ENCODE measurements at regions not wholly inside any gene's neighbourhood (a gene's known extent, or its start where the extent isn't known, plus 50 kb on each side); places are given as distances from the start of the nearest gene placed in this dataset.

DNA sequence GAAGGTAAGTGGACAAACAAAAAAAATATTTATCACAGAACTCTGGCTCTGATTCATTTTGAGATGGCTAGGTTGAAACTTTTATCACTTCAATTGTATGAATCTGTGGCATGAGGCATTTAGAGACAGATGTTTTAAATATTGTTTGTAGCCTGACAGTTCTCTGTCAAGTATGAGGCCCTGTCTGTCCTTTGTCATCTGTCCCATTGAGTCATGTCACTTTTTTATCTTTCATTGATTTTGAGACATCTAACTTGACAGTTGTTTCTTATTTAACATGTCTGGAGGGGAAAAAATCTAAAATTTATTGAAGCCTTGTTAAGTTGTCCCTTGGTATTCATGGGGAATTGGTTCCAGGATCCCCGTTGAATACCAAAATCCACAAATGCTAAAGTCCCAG, 829.5 kb downstream of the FSCB start:
- H3F3A ChIP-seq (replicated peaks; ENCODE audit: insufficient read depth) = no peaks in the 10 kb centered on the region

DNA sequence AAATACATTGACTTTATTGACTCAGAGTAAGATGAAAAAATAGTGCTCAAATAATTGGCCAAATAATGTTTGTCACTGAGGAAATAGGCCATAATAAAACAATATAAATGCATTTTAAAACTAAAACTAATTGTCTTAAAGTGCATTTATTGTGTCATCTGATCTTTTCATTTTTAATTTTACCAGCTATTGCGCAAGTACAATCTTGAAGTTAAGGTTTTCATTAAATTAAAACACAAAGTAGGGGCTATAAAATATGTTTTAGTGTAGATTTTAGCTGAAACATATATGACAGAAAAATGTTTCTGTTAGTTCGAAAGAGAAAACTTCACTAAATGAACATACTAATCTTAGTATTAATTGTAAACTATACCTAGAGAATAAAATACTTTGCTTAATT, 832.8 kb downstream of the FSCB start:
- H3K27ac ChIP-seq (ENCODE audit: low read depth in 2 of 2, low read length in 1 of 2) = no peak overlapping the region
- H3K9me2 ChIP-seq = no peaks in the 10 kb centered on the region
- CTCF ChIA-PET = no interaction called here
- DNase-seq = no peak
- H3K4me2 ChIP-seq = no peak overlapping the region
- H3K9ac ChIP-seq = no peak overlapping the region
- no peaks in the 10 kb centered on the region for H3K79me2 ChIP-seq (ENCODE audit: insufficient read depth)
- H3K4me3 ChIP-seq (ENCODE audit: low read depth in 2 of 2, low read length in 1 of 2) = no peak overlapping the region
- 18% methylated on average over 2 of the region's 2 CpGs for WGBS (ENCODE audit: low lambda C conversion rate)
- no peaks in the 10 kb centered on the region for H3K4me1 ChIP-seq (ENCODE audit: control insufficient read depth in 1 of 2, insufficient read depth in 2 of 2, low read depth in 1 of 2, low read length in 1 of 2)
- no peak for TF ChIP-seq POLR2AphosphoS5 (IDR thresholded peaks at IDR 0.05; ENCODE audit: low read depth, low read length)
- no peak for TF ChIP-seq FOXM1 (IDR thresholded peaks at IDR 0.05; ENCODE audit: low read depth)
- H3K36me3 ChIP-seq (replicated peaks in 1 of 2; ENCODE audit: control insufficient read depth in 1 of 2, insufficient read depth in 2 of 2, low read length in 1 of 2) = no peaks in the 10 kb centered on the region
- H3K9me3 ChIP-seq = no peaks in the 10 kb centered on the region
- H3K27me3 ChIP-seq (ENCODE audit: insufficient read depth) = no peaks in the 10 kb centered on the region
- POLR2A ChIA-PET = no interaction called here
- no peak overlapping the region for H2AFZ ChIP-seq (ENCODE audit: low read depth)
- H4K20me1 ChIP-seq (ENCODE audit: insufficient read depth) = no peaks in the 10 kb centered on the region
- no peaks in the 10 kb centered on the region for H3F3A ChIP-seq (replicated peaks; ENCODE audit: insufficient read depth)

More for the DNA sequence above, 829.5 kb downstream of the FSCB start:
- Histone ChIP-seq H3K27me3 (ENCODE audit: insufficient read depth) (no peaks in the 10 kb centered on the region), H2AFZ (ENCODE audit: low read depth) (no peak overlapping the region), H3K27ac (ENCODE audit: low read depth in 2 of 2, low read length in 1 of 2) (no peak overlapping the region), H3K4me1 (ENCODE audit: control insufficient read depth in 1 of 2, insufficient read depth in 2 of 2, low read depth in 1 of 2, low read length in 1 of 2) (no peaks in the 10 kb centered on the region), H3K9me3 (no peaks in the 10 kb centered on the region), H3K4me3 (ENCODE audit: low read depth in 2 of 2, low read length in 1 of 2) (no peak overlapping the region), H4K20me1 (ENCODE audit: insufficient read depth) (no peaks in the 10 kb centered on the region), H3K79me2 (ENCODE audit: insufficient read depth) (no peaks in the 10 kb centered on the region), H3K36me3 (replicated peaks in 1 of 2; ENCODE audit: control insufficient read depth in 1 of 2, insufficient read depth in 2 of 2, low read length in 1 of 2) (no peaks in the 10 kb centered on the region), H3K4me2 (no peak overlapping the region), H3K9me2 (no peaks in the 10 kb centered on the region), H3K9ac (no peak overlapping the region)
- CTCF ChIA-PET = no interaction called here
- WGBS (ENCODE audit: low lambda C conversion rate) = 17% methylated on average over 1 of the region's 1 CpG
- no peak for DNase-seq
- POLR2A ChIA-PET = no interaction called here
- TF ChIP-seq RAD21 (IDR thresholded peaks at IDR 0.05; ENCODE audit: low read length) = no peak

DNA sequence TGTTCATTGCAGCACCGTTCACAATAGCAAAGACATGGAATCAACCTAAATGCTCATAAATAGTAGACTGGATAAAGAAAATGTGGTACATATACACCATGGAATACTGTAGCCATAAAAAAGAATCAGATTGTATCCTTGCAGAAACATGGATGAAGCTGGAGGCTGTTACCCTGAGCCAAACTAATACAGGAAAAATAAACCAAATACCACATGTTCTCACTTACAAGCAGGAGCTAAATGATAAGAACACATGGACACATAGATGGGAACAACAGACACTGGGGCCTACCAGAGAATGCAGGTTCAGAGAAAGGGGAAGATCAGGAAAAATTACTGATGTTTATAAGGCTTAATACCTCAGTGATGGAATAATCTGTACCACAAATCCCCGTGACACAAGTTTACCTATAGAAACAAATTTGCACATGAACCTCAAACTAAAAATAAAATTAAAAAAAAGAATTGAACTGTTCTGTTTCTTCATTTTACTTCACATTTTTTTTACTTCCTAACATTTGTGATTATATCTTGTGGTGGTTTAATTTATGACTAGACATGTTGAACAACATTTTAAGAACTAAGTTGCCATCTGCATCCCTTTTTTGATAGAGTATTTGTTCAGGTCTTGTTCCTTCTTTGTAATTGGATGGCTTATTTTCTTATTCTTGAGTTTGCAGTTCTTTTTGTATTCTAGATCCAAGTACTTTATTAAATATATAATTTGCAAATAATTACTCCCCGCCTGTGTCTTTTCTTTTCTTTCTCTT, 835.2 kb downstream of the FSCB start:
- H3K9me3 ChIP-seq = no peaks in the 10 kb centered on the region
- 5% methylated on average over 3 of the region's 3 CpGs for WGBS (ENCODE audit: low lambda C conversion rate)
- ChIA-PET POLR2A (no interaction called here), CTCF (no interaction called here)
- H3K27ac ChIP-seq (ENCODE audit: low read depth in 2 of 2, low read length in 1 of 2) = no peak overlapping the region
- no peaks in the 10 kb centered on the region for H3F3A ChIP-seq (replicated peaks; ENCODE audit: insufficient read depth)
- no peak overlapping the region for H3K9ac ChIP-seq
- H3K79me2 ChIP-seq (ENCODE audit: insufficient read depth) = no peaks in the 10 kb centered on the region
- H3K36me3 ChIP-seq (replicated peaks in 1 of 2; ENCODE audit: control insufficient read depth in 1 of 2, insufficient read depth in 2 of 2, low read length in 1 of 2) = no peaks in the 10 kb centered on the region
- no peak overlapping the region for H3K4me2 ChIP-seq
- DNase-seq = no peak
- H3K9me2 ChIP-seq = no peaks in the 10 kb centered on the region
- H3K27me3 ChIP-seq (ENCODE audit: insufficient read depth) = no peaks in the 10 kb centered on the region
- no peaks in the 10 kb centered on the region for H4K20me1 ChIP-seq (ENCODE audit: insufficient read depth)
- no peaks in the 10 kb centered on the region for H3K4me1 ChIP-seq (ENCODE audit: control insufficient read depth in 1 of 2, insufficient read depth in 2 of 2, low read depth in 1 of 2, low read length in 1 of 2)
- no peak overlapping the region for H2AFZ ChIP-seq (ENCODE audit: low read depth)
- no peak overlapping the region for H3K4me3 ChIP-seq (ENCODE audit: low read depth in 2 of 2, low read length in 1 of 2)
- no peak for TF ChIP-seq GATA2 (CRISPR knock-in tag; IDR thresholded peaks at IDR 0.05)
- no peak for TF ChIP-seq RCOR1 (IDR thresholded peaks at IDR 0.05; ENCODE audit: low read length)
- TF ChIP-seq, protein P1, sequence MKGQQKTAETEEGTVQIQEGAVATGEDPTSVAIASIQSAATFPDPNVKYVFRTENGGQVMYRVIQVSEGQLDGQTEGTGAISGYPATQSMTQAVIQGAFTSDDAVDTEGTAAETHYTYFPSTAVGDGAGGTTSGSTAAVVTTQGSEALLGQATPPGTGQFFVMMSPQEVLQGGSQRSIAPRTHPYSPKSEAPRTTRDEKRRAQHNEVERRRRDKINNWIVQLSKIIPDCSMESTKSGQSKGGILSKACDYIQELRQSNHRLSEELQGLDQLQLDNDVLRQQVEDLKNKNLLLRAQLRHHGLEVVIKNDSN (IDR thresholded peaks at IDR 0.05; ENCODE audit: borderline replicate concordance, low read depth) = no peak
- TF ChIP-seq, protein P2, sequence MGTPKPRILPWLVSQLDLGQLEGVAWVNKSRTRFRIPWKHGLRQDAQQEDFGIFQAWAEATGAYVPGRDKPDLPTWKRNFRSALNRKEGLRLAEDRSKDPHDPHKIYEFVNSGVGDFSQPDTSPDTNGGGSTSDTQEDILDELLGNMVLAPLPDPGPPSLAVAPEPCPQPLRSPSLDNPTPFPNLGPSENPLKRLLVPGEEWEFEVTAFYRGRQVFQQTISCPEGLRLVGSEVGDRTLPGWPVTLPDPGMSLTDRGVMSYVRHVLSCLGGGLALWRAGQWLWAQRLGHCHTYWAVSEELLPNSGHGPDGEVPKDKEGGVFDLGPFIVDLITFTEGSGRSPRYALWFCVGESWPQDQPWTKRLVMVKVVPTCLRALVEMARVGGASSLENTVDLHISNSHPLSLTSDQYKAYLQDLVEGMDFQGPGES (IDR thresholded peaks at IDR 0.05; ENCODE audit: low read depth, low read length) = no peak
- TF ChIP-seq TAF1 (IDR thresholded peaks at IDR 0.05; ENCODE audit: borderline replicate concordance, low read depth, low read length) = no peak
- TF ChIP-seq MXI1 (IDR thresholded peaks at IDR 0.05; ENCODE audit: low read depth, low read length) = no peak
- no peak for TF ChIP-seq NFIC (IDR thresholded peaks at IDR 0.05; ENCODE audit: borderline replicate concordance)
- TF ChIP-seq POLR2AphosphoS5 (IDR thresholded peaks at IDR 0.05; ENCODE audit: low read depth, low read length) = no peak
- no peak for TF ChIP-seq TCF12 (IDR thresholded peaks at IDR 0.05)
- TF ChIP-seq SMC3 (IDR thresholded peaks at IDR 0.05; ENCODE audit: low read depth, low read length) = no peak
- TF ChIP-seq FOSL2 (IDR thresholded peaks at IDR 0.05; ENCODE audit: borderline replicate concordance, low read depth) = no peak
- TF ChIP-seq, protein P3, sequence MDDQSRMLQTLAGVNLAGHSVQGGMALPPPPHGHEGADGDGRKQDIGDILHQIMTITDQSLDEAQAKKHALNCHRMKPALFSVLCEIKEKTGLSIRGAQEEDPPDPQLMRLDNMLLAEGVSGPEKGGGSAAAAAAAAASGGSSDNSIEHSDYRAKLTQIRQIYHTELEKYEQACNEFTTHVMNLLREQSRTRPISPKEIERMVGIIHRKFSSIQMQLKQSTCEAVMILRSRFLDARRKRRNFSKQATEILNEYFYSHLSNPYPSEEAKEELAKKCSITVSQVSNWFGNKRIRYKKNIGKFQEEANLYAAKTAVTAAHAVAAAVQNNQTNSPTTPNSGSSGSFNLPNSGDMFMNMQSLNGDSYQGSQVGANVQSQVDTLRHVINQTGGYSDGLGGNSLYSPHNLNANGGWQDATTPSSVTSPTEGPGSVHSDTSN (IDR thresholded peaks at IDR 0.05) = no peak
- TF ChIP-seq NRF1 (IDR thresholded peaks at IDR 0.05; ENCODE audit: low read depth, low read length) = no peak
- TF ChIP-seq RFX5 (IDR thresholded peaks at IDR 0.05; ENCODE audit: low read length) = no peak
- TF ChIP-seq YY1 (IDR thresholded peaks at IDR 0.05; ENCODE audit: low read depth) = no peak

Data from SK-N-SH (cell line).